COLO668 (cell line): ENCODE measurements at regions not wholly inside any gene's neighbourhood (a gene's known extent, or its start where the extent isn't known, plus 50 kb on each side); places are given as distances from the start of the nearest gene placed in this dataset.

Experiments
- DNase-seq: peaks from one replicate; lab custom pipeline; 2025; ENCODE audit not compliant: unreplicated experiment; lab: John Stamatoyannopoulos, UW

DNA sequence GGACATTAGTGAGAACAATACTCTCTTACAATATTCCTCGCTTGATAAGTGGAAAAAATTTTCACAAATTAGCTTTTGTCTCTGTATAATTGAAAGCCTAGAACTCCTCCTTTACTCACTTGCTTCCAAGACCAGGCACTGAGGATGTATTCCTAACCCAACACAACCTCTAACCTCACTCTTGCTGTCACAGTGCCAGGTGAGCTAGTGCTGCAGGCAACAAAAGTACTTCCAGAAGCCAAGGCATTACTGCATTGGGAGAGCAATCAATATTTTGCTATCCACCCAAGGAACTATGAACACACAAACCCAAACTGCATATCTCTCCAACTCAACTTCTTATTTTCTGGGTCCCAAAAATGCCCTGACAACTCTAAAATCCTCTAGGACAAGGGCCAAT lies 1081.0 kb downstream of the VRK1 start:
- no peak for DNase-seq

DNA sequence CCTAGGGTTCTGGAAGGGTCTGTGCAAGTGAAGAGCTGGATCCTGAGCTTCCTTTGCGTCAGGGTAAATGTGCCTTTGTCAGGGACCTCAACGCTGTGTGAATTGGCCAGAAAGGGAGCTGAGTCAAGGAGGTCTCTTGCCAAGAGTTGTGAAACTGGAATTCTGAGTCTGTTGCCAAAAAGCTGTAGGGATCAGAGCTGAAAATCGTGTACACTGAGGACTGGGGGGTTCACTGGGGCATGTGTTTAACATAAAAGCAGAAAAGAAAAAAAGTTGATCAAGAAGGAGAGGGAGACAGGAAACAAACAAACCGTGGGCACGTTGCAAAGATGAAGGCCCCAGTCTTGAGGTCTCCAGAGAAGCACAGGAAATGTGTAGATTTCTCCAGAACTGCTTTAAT lies 1081.5 kb downstream of the VRK1 start:
- DNase-seq = no peak

DNA sequence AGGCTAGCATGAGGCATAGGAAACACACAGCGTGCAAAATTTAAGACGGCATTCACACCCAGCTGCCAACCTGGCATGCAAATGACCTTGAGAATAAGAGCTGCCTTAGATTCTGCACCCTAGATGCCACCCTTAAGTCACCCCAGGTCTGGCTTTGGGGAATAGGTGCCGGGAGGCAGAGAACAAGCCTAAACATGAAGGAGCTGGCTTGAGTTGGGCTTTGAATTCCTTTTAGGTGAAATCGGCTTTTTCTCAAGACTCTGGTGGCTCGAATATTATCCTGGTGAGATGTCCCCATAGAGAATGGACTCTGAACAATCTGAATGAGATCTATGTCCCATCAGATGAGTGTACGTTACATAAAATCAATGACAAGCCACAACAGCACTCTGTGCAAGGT lies 1090.5 kb downstream of the VRK1 start:
- DNase-seq = no peak

DNA sequence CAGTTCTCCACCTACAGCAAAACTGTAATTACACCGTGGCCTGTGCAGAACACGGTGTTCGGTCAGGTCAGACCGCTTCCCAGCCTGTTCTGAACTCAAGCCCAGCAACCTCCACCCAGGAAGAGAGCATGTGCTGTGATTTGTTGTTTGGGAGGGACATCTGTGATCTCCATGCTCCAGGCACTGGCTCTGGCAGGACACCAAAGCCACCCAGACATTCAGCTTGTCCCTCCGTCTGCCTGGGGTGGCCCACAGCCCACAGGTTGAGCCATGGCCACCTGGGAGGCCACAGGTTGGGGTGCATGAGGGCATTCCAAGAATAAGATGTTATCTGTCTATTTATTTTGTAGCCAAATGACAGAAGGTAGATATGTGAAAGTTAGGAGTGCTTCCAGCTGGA lies 1091.1 kb downstream of the VRK1 start:
- no peak for DNase-seq

DNA sequence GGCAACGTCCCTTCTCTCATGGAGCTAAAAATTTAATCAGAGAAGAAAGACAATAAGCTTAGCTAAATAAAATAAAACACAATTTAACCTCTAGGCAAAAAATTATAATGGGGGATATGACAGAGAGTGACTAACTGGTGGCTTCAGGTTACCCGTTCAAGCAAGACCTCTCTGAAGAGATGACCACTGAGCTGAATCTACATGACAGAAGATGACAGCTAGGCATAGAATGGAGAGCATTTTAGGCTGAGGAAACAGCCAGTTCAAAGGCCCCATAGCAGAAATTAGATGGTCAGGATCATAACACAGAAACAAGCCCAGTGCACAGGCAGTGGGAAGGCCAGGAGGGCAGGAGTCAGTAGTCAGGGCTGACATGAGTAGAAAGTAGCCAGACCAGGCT lies 1094.3 kb downstream of the VRK1 start:
- DNase-seq = no peak

DNA sequence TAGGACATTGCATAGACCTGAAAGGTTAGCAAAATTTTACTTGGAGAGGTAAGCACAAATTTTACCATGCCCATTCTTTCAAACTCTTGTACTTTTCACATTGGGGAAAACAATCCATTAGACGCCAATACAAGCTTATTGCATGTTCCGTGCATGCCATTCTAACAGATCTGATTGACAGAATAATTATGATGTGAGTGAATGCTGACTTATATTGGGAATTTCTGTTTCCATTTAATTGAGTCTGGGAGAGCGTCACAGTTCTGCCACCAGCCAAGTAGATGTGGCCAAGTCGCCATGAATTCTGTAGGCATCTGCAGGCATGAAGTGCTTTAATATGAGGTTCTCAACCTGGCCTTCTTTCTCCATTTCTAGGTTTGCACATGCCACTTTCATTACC lies 1097.4 kb downstream of the VRK1 start:
- DNase-seq = no peak

DNA sequence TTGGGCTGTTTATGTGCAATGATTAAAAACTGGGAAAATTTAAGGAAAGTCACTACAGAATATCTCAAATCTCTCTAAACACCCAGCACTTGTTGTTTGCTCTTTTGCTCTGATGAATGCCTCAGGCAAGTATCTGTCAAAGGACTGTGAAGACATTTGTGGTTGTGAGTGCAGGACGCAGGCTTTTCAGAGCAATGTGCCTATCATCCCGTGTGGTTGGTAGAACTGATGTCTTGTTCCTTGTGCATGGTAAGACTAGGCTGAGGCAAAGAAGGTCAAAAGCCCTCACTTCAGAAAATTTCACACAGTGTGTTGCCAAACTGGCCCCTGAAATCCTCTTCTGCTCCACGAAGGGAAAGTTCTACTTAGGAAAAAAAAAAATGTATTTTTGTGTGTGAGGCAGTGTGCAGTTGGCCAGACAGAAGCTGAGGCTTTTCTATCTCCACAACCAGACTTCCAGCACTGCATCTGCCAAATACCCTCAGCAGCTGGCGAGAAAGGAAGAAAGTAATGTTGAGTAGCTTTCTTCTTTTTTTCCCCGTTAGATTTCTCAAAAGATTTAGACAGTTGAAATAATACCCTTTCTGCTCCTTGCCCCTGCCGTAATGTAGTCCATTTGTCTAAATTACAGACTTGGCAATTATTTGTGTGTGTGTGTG lies 1103.1 kb downstream of the VRK1 start:
- DNase-seq = no peak

DNA sequence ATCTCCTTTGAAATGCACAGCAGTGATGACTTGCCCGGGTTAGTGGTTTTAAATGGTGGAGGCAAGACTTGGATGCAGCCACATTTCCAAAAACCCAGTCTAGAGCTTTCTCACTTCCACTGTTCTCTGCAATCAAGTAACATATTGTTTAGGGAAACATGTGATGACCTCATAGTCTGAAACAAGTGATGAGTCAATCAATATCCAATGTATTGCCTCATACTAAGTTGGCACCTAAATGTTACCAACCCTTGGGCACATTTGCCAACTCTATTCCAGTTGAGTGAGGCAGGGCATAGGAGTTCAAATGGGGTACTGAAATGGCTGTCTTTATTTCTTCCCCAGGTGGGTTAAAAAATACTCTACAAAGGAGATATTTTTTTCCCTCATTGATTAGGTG lies 1105.4 kb downstream of the VRK1 start:
- DNase-seq = no peak

DNA sequence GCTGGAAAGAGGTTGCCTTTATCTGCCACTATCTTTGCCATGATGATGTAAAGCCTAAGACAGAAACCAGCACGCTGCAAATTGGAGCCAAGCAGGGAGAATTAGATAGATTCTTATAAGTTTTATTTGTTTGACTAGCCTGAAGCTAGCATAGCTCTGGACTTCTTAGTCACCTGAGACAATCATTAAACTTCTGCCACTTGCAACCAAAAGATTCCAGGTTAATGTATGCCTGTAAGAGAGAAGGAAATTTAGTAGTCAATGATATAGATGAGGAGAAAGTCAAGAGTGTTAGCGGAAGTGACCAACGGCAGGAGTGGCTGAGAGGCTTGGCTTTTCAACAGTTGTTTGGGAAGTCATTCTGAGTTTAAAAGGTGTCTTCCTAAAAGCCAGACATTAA lies 1106.6 kb downstream of the VRK1 start:
- DNase-seq = no peak

DNA sequence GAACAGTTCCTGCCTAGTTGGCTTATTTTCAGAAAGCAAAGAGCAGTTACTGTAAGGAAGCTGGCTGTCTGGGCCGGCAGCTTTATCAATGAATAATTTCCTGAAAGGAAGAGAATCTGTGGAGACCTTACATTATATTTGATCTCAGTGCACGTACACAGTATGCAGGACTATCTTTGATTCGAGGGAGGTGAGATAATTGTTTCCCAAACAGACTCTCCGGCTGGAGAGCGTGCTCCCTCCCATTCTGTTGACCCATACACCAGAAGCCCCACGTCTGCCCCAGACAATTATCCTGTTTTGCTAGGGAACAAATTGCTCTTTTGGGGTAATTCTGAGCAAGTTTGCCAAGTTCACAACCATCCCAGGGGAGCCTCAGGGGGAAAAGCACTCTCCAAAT lies 1115.0 kb downstream of the VRK1 start:
- no peak for DNase-seq

DNA sequence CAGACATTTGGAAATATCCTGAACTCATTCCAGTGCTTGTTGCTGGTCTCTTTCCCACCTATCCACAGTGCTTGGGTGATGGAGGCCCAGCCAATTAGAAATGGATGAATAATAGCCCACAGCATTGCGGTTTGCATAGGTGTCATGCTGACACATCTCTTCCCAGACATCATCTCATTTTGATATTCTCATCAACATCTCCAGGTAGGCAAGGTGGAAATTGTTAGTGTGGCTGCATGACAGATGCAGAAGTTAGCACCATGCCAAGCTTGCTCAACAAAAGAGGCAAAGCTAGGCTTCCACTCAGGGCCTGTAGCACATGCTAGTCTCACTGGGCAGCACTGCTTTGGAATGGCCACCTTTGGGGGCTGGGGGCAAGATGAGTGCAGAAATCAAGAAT lies 1118.9 kb downstream of the VRK1 start:
- DNase-seq = no peak

DNA sequence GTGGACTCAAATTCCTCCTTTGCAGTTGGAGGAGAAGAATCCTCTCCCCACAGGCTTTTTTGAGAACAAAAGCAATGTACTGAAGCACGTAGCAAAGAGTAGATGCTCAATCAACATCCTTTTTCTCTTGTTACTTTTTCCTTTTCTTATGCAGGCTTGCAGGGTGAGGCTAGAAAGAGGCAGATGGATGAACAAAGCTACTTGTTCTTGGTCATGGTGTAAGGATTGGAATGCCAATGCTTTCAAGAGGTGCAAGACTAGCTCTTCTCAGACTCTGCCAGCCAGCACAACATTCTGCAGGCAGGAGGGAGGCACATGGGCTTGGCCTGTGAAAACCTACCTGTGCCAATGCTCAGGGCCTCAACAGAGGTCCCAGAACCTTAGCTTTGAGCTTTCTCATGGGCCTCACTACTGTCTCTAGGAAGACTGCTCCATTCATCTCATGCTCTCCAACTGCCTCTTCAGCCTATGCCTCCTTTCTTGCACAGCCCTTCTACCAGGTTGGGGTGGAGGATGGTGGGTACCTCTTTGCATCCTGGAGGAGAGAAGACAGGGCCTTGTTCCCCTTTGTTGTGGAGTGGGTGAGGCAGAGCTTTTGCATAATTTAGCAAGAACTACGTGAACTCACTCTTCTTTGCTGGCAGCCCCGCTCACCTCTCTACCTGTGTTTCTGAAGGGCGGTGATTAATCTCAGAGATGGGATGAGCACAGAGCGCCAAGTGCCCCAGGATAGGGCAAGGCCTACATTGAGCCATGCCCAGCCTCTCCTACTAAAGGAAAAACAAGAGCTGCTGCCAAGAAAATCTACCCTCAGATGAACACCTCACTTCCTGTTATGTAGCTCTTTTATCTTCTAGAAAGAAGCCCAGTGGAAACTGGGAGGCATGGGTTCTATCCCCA lies 1119.7 kb downstream of the VRK1 start:
- no peak for DNase-seq

DNA sequence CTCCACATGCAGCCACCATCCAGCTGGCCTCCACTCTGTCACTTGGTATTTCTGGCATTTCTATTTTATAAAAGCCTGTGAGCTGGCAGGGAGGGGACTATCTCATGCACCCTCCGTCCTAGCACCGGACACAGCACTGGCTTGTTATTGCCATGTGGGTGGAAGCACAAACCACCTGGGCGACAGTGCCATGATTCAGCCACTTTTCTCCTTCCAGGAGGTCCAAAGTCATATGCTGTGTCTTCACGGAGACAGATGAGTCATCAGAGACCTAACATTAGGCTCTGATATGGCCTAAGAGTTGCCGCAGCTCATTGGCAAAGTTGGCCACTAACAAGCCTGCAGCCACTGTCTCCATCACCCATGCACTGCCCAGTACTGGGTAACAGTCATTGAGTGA lies 1123.0 kb downstream of the VRK1 start:
- DNase-seq = no peak

DNA sequence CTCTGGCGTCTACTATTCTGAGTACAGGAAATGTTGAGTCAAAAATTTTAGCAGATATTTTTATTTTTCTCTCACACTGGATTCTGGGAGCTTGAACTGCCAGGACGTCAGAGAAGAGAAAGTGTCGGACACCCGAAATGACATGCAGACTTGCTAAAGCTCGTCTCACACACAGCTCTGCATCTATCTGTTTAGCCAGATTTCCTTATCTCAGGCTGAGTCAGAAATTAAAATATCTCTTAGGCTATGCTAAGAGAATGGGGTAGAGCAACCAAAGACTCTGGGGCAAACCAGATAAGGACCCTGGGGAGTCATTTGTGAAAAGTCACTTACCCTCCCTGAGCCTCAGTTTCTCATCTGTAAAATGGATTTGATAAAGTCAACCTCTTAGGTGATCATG lies 1124.1 kb downstream of the VRK1 start:
- DNase-seq = no peak

DNA sequence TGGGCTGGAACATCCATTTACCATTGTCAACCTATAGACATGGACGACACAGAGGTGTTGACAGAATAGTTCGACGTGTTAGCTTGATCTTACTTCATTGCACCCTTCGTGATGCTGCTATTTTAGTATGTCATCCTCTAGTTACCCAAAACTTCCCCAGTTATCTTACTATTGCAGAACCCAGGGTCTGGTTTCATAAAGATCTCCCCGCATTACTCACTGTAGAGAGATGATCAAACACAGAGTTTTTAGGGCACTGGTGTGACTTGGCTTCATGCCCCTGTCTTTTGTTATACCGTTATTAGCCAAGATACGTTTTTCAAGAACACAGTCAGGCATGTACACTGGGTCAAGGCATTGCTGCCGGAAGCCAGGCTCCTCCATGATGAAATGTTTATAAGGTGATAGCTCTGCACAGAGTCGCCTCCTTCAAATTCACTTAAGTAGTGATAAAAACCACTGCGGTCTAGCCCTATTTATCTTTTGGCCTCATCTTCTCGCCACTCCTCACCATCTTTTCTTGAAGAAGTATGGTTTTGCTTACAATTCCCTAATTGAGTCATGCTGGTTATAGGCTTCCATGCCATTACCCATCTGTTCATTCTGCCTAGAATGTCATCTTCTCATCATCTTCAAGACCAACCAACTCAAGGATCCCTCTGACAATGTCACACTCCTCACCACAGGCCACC lies 1127.9 kb downstream of the VRK1 start:
- no peak for DNase-seq

DNA sequence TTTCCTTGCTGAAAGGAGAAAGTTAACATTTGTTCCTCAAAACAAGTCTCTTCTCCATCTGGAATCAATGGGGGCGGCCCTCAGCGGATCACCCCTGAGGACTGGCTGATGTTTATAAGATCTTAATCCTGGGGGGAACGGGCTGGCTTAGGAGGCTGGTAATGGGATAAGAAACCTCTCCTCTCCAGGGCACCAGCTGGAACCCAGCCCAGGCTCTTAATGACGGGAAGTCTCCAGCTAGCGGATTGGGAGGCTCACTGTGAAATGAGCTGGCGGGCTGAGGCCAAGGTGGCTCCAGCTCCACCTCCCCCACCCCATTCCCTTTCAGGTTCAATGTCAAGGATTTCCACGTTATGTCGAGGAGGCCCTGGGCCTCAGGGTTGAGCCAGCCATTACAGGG lies 1133.0 kb downstream of the VRK1 start:
- no peak for DNase-seq

DNA sequence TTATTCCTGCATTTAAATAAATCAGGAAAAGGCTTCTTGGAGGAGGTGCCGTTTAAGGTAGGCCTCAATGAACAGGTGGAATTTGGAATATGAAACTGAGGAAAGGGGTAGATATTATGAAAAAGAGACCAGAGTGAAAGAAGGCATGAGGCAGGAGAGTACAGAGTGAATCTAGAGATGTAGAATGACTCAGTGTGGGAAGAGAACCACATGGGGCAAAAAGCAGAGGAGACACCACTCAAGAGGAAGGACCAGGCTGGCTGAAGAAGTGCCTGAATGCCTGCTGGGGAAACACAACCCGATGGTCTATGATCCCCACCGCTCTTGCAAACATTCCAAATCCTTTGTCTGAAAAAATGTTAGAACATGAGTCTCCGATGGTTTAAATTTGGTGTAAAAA lies 1134.1 kb downstream of the VRK1 start:
- no peak for DNase-seq

DNA sequence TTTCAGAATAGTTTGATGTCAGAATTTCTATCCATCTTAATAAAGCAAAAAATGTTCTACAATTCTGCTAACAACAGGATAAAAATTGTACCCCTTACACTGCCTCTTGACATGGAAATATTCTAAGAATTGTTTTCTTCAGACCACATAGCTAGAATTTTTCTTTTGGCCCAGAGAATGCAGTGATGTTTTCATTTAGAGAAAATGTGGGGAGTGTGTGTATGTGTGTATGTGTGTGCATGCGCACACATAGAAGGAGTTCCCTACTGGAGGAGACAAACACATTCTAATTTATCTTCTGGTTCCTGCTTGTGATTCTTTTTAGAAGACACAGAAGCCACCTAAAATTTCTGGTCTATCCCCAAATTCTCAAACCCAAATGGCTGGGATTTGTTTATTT lies 1145.7 kb downstream of the VRK1 start:
- no peak for DNase-seq

DNA sequence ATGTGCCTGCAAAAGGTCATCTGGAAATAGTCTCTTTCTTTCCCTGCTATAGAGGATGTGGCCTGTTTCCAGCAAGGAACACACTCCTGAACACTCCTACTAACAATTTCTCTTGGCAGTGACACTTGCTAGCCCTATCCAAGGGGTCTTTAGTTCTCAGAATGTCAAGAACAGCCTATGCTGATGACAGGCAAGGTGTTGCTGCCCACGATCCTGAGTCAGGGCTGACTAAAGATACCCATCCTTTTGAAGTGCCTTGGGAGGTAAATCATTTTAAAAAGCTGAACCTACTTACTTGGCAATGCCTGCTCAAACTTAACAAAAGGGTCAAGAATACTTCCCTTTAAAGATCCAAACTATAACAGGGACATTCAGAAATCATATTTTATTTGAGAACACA lies 1146.4 kb downstream of the VRK1 start:
- DNase-seq = no peak

DNA sequence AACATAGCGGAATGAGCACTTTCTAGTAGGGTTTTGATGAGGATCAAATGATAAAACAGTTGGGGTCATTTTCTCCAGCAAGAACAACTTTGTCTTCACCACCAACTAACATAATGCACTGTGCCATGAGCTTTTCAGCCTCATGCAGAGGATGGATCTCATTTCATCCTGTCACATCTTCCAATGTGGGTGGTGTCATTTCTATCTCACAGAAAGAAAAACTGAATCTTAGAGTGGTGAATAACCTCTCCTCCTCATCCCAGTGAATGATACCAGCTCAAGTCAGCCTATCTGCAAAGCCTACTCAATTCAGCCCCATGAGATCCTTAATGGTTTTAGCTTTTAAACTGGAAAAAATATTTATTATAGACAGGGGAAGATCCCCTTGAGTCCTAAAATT lies 1147.2 kb downstream of the VRK1 start:
- DNase-seq = no peak

DNA sequence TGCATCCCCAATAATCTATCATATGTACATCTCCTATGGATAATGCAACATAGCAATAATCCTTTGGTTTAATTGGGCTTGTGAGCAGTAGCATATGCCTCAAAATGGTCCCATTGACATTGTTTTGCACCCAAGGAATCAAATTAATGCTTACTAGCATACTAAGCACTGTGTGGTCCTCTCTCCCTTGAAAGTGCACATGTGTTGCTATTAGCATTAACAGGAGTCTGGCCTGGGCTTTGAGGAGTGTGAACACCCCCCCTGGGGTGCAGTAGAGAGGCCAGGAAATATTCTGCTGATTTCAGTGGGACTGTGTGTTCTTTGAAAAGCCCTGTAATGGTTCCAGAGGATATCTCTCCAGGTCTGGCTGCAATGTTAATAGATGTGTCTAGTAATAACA lies 1148.4 kb downstream of the VRK1 start:
- no peak for DNase-seq

DNA sequence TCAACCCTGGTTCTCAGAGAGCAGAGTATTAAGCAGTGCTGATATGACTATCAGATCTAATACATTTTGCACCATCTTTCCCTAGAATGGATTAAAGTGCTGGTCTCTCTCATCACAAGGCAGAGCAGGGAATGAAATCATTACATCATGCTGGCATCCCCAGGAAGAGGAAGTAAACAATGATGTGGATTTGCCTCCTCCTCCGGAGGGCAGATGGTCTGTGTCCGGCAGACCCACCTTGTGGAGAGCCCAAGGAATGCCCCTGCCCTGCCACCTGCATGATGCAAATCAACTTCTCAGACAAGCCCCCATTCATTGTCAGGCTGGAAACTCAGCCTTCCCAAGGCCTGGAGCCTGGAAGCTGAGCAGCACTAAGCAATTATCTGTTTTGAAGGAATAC lies 1149.1 kb downstream of the VRK1 start:
- DNase-seq = no peak
